ENCODE measurements at regions not wholly inside any gene's neighbourhood (a gene's known extent, or its start where the extent isn't known, plus 50 kb on each side); places are given as distances from the start of the nearest gene placed in this dataset.
"Not testable (repeated sequence)": the region's sequence is repeated elsewhere in the genome, so short reads cannot be mapped to it uniquely, and the experiment has no call there.

GRCh38 chr5:54398191-54398590, 57.3 kb upstream of the HSPB3 start:
- Histone ChIP-seq H3K79me2 (ENCODE audit: control insufficient read depth, insufficient read depth, low read length) (no peaks in the 10 kb centered on the region), H3K27me3 (replicated peaks in 1 of 4; ENCODE audit: control extremely low read depth in 1 of 4, control insufficient read depth in 3 of 4, insufficient read depth in 4 of 4, low read length in 3 of 4) (no peaks in the 10 kb centered on the region), H3K4me1 (ENCODE audit: control insufficient read depth in 2 of 2, insufficient read depth in 2 of 2, low read length in 2 of 2) (no peaks in the 10 kb centered on the region), H3K4me3 (ENCODE audit: control extremely low read depth in 1 of 5, extremely low read depth in 1 of 5, insufficient read depth in 1 of 5, low read depth in 2 of 5, low read length in 4 of 5) (no peak overlapping the region), H3K36me3 (replicated peaks in 1 of 2; ENCODE audit: control extremely low read depth in 1 of 2, control insufficient read depth in 1 of 2, extremely low read depth in 1 of 2, insufficient read depth in 2 of 2, low read length in 1 of 2) (no peaks in the 10 kb centered on the region), H3K9ac (ENCODE audit: low read length) (no peak overlapping the region), H3K27ac (ENCODE audit: low read length in 2 of 2) (no peak overlapping the region), H4K20me1 (ENCODE audit: control insufficient read depth, insufficient read depth, low read length, poor library complexity, severe bottlenecking) (no peaks in the 10 kb centered on the region), H2AFZ (ENCODE audit: insufficient read depth, low read depth, low read length, poor library complexity, severe bottlenecking) (no peak overlapping the region), H3K4me2 (replicated peaks; ENCODE audit: low read depth, low read length, poor library complexity, severe bottlenecking) (no peak overlapping the region), H3K9me3 (ENCODE audit: control extremely low read depth in 1 of 3, control insufficient read depth in 2 of 3, insufficient read depth in 1 of 3, low read length in 2 of 3) (no peaks in the 10 kb centered on the region)
- Mint-ChIP-seq H3K4me1 (no peaks in the 10 kb centered on the region), H3K4me3 (no peak overlapping the region), H3K9me3 (ENCODE audit: insufficient read depth) (no peaks in the 10 kb centered on the region), H3K27me3 (peaks cover 4% of the 10 kb centered on the region), H3K27ac (no peak overlapping the region)
- TF ChIP-seq CTCF (IDR thresholded peaks at IDR 0.05), result no peak
- TF ChIP-seq EZH2 (IDR thresholded peaks at IDR 0.05; ENCODE audit: borderline replicate concordance, insufficient read depth, low read depth, low read length, poor library complexity, severe bottlenecking), result no peak
- ATAC-seq (ENCODE audit: low read depth) (no peak), DNase-seq (no peak)
- ChIA-PET POLR2A (no interaction called here), CTCF (interaction anchor here (0.7 kb wide), 1 partner anchor 20 kb away, joined by 3 read pairs; no protein-coding TSS in a partner anchor)
- WGBS (ENCODE audit: insufficient coverage), result 67% methylated on average over 1 of the region's 1 CpG
- intact Hi-C loops (cut with micrococcal nuclease), result no loop called here

GRCh38 chr5:54397420-54397819, 58.1 kb upstream of the HSPB3 start:
- POLR2A ChIA-PET, result no interaction called here
- Histone ChIP-seq H3K4me3 (ENCODE audit: control extremely low read depth in 1 of 5, extremely low read depth in 1 of 5, insufficient read depth in 1 of 5, low read depth in 2 of 5, low read length in 4 of 5) (no peak overlapping the region), H3K9me3 (ENCODE audit: control extremely low read depth in 1 of 3, control insufficient read depth in 2 of 3, insufficient read depth in 1 of 3, low read length in 2 of 3) (no peaks in the 10 kb centered on the region), H4K20me1 (ENCODE audit: control insufficient read depth, insufficient read depth, low read length, poor library complexity, severe bottlenecking) (no peaks in the 10 kb centered on the region), H3K4me2 (replicated peaks; ENCODE audit: low read depth, low read length, poor library complexity, severe bottlenecking) (no peak overlapping the region), H3K4me1 (ENCODE audit: control insufficient read depth in 2 of 2, insufficient read depth in 2 of 2, low read length in 2 of 2) (no peaks in the 10 kb centered on the region), H2AFZ (ENCODE audit: insufficient read depth, low read depth, low read length, poor library complexity, severe bottlenecking) (no peak overlapping the region), H3K27ac (ENCODE audit: low read length in 2 of 2) (no peak overlapping the region), H3K9ac (ENCODE audit: low read length) (no peak overlapping the region), H3K27me3 (replicated peaks in 1 of 4; ENCODE audit: control extremely low read depth in 1 of 4, control insufficient read depth in 3 of 4, insufficient read depth in 4 of 4, low read length in 3 of 4) (no peaks in the 10 kb centered on the region), H3K79me2 (ENCODE audit: control insufficient read depth, insufficient read depth, low read length) (no peaks in the 10 kb centered on the region), H3K36me3 (replicated peaks in 1 of 2; ENCODE audit: control extremely low read depth in 1 of 2, control insufficient read depth in 1 of 2, extremely low read depth in 1 of 2, insufficient read depth in 2 of 2, low read length in 1 of 2) (no peaks in the 10 kb centered on the region)
- no peaks in the 10 kb centered on the region for H3K9me3 Mint-ChIP-seq (ENCODE audit: insufficient read depth)
- TF ChIP-seq CTCF (IDR thresholded peaks at IDR 0.05) (no peak), EZH2 (IDR thresholded peaks at IDR 0.05; ENCODE audit: borderline replicate concordance, insufficient read depth, low read depth, low read length, poor library complexity, severe bottlenecking) (no peak)
- CTCF ChIA-PET, result interaction anchor here (1.3 kb wide), 1 partner anchor 21 kb away, joined by 3 read pairs; no protein-coding TSS in a partner anchor
- H3K27ac Mint-ChIP-seq, result no peak overlapping the region
- no peaks in the 10 kb centered on the region for H3K4me1 Mint-ChIP-seq
- H3K4me3 Mint-ChIP-seq, result no peak overlapping the region
- no peak for ATAC-seq (ENCODE audit: low read depth)
- intact Hi-C loops (cut with micrococcal nuclease), result no loop called here
- 100% methylated on average over 1 of the region's 1 CpG for WGBS (ENCODE audit: insufficient coverage)
- H3K27me3 Mint-ChIP-seq, result peaks cover 4% of the 10 kb centered on the region
- no peak for DNase-seq

- ATAC-seq (ENCODE audit: low read depth); H3K27ac Mint-ChIP-seq; H3K36me3 ChIP-seq (replicated peaks in 1 of 2; ENCODE audit: control extremely low read depth in 1 of 2, control insufficient read depth in 1 of 2, extremely low read depth in 1 of 2, insufficient read depth in 2 of 2, low read length in 1 of 2); H3K9me3 ChIP-seq (ENCODE audit: control extremely low read depth in 1 of 3, control insufficient read depth in 2 of 3, insufficient read depth in 1 of 3, low read length in 2 of 3); intact Hi-C loops (cut with micrococcal nuclease); DNase-seq; H3K4me1 ChIP-seq (ENCODE audit: control insufficient read depth in 2 of 2, insufficient read depth in 2 of 2, low read length in 2 of 2); POLR2A ChIA-PET; H2AFZ ChIP-seq (ENCODE audit: insufficient read depth, low read depth, low read length, poor library complexity, severe bottlenecking); H3K9me3 Mint-ChIP-seq (ENCODE audit: insufficient read depth); H3K4me2 ChIP-seq (replicated peaks; ENCODE audit: low read depth, low read length, poor library complexity, severe bottlenecking); H3K27me3 Mint-ChIP-seq; H4K20me1 ChIP-seq (ENCODE audit: control insufficient read depth, insufficient read depth, low read length, poor library complexity, severe bottlenecking); H3K27me3 ChIP-seq (replicated peaks in 1 of 4; ENCODE audit: control extremely low read depth in 1 of 4, control insufficient read depth in 3 of 4, insufficient read depth in 4 of 4, low read length in 3 of 4); H3K4me1 Mint-ChIP-seq; H3K4me3 Mint-ChIP-seq; H3K4me3 ChIP-seq (ENCODE audit: control extremely low read depth in 1 of 5, extremely low read depth in 1 of 5, insufficient read depth in 1 of 5, low read depth in 2 of 5, low read length in 4 of 5); CTCF ChIA-PET; H3K9ac ChIP-seq (ENCODE audit: low read length); H3K27ac ChIP-seq (ENCODE audit: low read length in 2 of 2); H3K79me2 ChIP-seq (ENCODE audit: control insufficient read depth, insufficient read depth, low read length): not testable (repeated sequence)
- no CpG with 5 or more reads among the region's 1 CpG for WGBS (ENCODE audit: insufficient coverage)
Observed at GRCh38 chr5:54393007-54393406, 62.5 kb upstream of the HSPB3 start.
